ENCODE measurements at regions not wholly inside any gene's neighbourhood (a gene's known extent, or its start where the extent isn't known, plus 50 kb on each side); places are given as distances from the start of the nearest gene placed in this dataset.
A peak's percentile ranks its signal among the peaks of the same experiment; 100 is the strongest.
"Not testable (repeated sequence)": the region's sequence is repeated elsewhere in the genome, so short reads cannot be mapped to it uniquely, and the experiment has no call there.

GRCh38 chr5:154654486-154655371, 100.4 kb upstream of the LARP1 start:
- DNase-seq = no peak
- Histone ChIP-seq H3K4me3 (ENCODE audit: insufficient read depth, low read depth, low read length, poor library complexity, severe bottlenecking) (no peak overlapping the region), H3K36me3 (ENCODE audit: control insufficient read depth, insufficient read depth, low read length) (no peaks in the 10 kb centered on the region), H3K9me3 (ENCODE audit: control insufficient read depth, low read length) (no peaks in the 10 kb centered on the region), H3K4me1 (ENCODE audit: control insufficient read depth, insufficient read depth, low read length, poor library complexity, severe bottlenecking) (no peaks in the 10 kb centered on the region), H3K27ac (ENCODE audit: insufficient read depth, low read length, poor library complexity, severe bottlenecking) (no peak overlapping the region), H3K27me3 (replicated peaks; ENCODE audit: control insufficient read depth, insufficient read depth, low read length, poor library complexity, severe bottlenecking) (no peaks in the 10 kb centered on the region)

- Histone ChIP-seq H3K4me1 (ENCODE audit: control insufficient read depth, insufficient read depth, low read length, poor library complexity, severe bottlenecking) (no peaks in the 10 kb centered on the region), H3K27ac (ENCODE audit: insufficient read depth, low read length, poor library complexity, severe bottlenecking) (no peak overlapping the region)
Observed at GRCh38 chr5:154653764-154654485, 101.3 kb upstream of the LARP1 start.

GRCh38 chr5:154653418-154653763, 101.8 kb upstream of the LARP1 start:
- no peaks in the 10 kb centered on the region for H3K9me3 ChIP-seq (ENCODE audit: control insufficient read depth, low read length)
- peaks cover 3% of the 10 kb centered on the region for H3K27me3 ChIP-seq (replicated peaks; ENCODE audit: control insufficient read depth, insufficient read depth, low read length, poor library complexity, severe bottlenecking)
- no peaks in the 10 kb centered on the region for H3K4me1 ChIP-seq (ENCODE audit: control insufficient read depth, insufficient read depth, low read length, poor library complexity, severe bottlenecking)
- no peaks in the 10 kb centered on the region for H3K36me3 ChIP-seq (ENCODE audit: control insufficient read depth, insufficient read depth, low read length)
- H3K27ac ChIP-seq (ENCODE audit: insufficient read depth, low read length, poor library complexity, severe bottlenecking) = no peak overlapping the region
- no peak overlapping the region for H3K4me3 ChIP-seq (ENCODE audit: insufficient read depth, low read depth, low read length, poor library complexity, severe bottlenecking)
- DNase-seq = no peak

More at GRCh38 chr5:154653764-154654485, 101.3 kb upstream of the LARP1 start:
- no peak for DNase-seq
- Histone ChIP-seq H3K4me3 (ENCODE audit: insufficient read depth, low read depth, low read length, poor library complexity, severe bottlenecking) (no peak overlapping the region), H3K27me3 (replicated peaks; ENCODE audit: control insufficient read depth, insufficient read depth, low read length, poor library complexity, severe bottlenecking) (no peaks in the 10 kb centered on the region), H3K9me3 (ENCODE audit: control insufficient read depth, low read length) (no peaks in the 10 kb centered on the region), H3K36me3 (ENCODE audit: control insufficient read depth, insufficient read depth, low read length) (no peaks in the 10 kb centered on the region)

GRCh38 chr5:154652746-154653417, 102.3 kb upstream of the LARP1 start:
- no peaks in the 10 kb centered on the region for H3K36me3 ChIP-seq (ENCODE audit: control insufficient read depth, insufficient read depth, low read length)
- peaks cover 3% of the 10 kb centered on the region for H3K27me3 ChIP-seq (replicated peaks; ENCODE audit: control insufficient read depth, insufficient read depth, low read length, poor library complexity, severe bottlenecking)
- H3K27ac ChIP-seq (ENCODE audit: insufficient read depth, low read length, poor library complexity, severe bottlenecking) = no peak overlapping the region
- no peak for DNase-seq
- H3K9me3 ChIP-seq (ENCODE audit: control insufficient read depth, low read length) = no peaks in the 10 kb centered on the region
- H3K4me3 ChIP-seq (ENCODE audit: insufficient read depth, low read depth, low read length, poor library complexity, severe bottlenecking) = no peak overlapping the region
- no peaks in the 10 kb centered on the region for H3K4me1 ChIP-seq (ENCODE audit: control insufficient read depth, insufficient read depth, low read length, poor library complexity, severe bottlenecking)

- not testable (repeated sequence) for H3K27ac ChIP-seq (ENCODE audit: insufficient read depth, low read length, poor library complexity, severe bottlenecking); H3K4me3 ChIP-seq (ENCODE audit: insufficient read depth, low read depth, low read length, poor library complexity, severe bottlenecking); H3K9me3 ChIP-seq (ENCODE audit: control insufficient read depth, low read length); H3K27me3 ChIP-seq (replicated peaks; ENCODE audit: control insufficient read depth, insufficient read depth, low read length, poor library complexity, severe bottlenecking); H3K4me1 ChIP-seq (ENCODE audit: control insufficient read depth, insufficient read depth, low read length, poor library complexity, severe bottlenecking); H3K36me3 ChIP-seq (ENCODE audit: control insufficient read depth, insufficient read depth, low read length); DNase-seq
Observed at GRCh38 chr5:154651795-154652194, 103.4 kb upstream of the LARP1 start.

- Histone ChIP-seq H3K36me3 (ENCODE audit: control insufficient read depth, insufficient read depth, low read length) (no peaks in the 10 kb centered on the region), H3K9me3 (ENCODE audit: control insufficient read depth, low read length) (no peaks in the 10 kb centered on the region), H3K4me3 (ENCODE audit: insufficient read depth, low read depth, low read length, poor library complexity, severe bottlenecking) (no peak overlapping the region), H3K27me3 (replicated peaks; ENCODE audit: control insufficient read depth, insufficient read depth, low read length, poor library complexity, severe bottlenecking) (peaks cover 3% of the 10 kb centered on the region), H3K27ac (ENCODE audit: insufficient read depth, low read length, poor library complexity, severe bottlenecking) (no peak overlapping the region), H3K4me1 (ENCODE audit: control insufficient read depth, insufficient read depth, low read length, poor library complexity, severe bottlenecking) (peaks cover 7% of the 10 kb centered on the region)
- no peak for DNase-seq
Observed at GRCh38 chr5:154648706-154649105, 106.5 kb upstream of the LARP1 start.

- DNase-seq = no peak
- no peaks in the 10 kb centered on the region for H3K9me3 ChIP-seq (ENCODE audit: control insufficient read depth, low read length)
- no peak overlapping the region for H3K4me3 ChIP-seq (ENCODE audit: insufficient read depth, low read depth, low read length, poor library complexity, severe bottlenecking)
- peaks cover 3% of the 10 kb centered on the region for H3K27me3 ChIP-seq (replicated peaks; ENCODE audit: control insufficient read depth, insufficient read depth, low read length, poor library complexity, severe bottlenecking)
- H3K27ac ChIP-seq (ENCODE audit: insufficient read depth, low read length, poor library complexity, severe bottlenecking) = no peak overlapping the region
- H3K36me3 ChIP-seq (ENCODE audit: control insufficient read depth, insufficient read depth, low read length) = no peaks in the 10 kb centered on the region
- H3K4me1 ChIP-seq (ENCODE audit: control insufficient read depth, insufficient read depth, low read length, poor library complexity, severe bottlenecking) = peaks cover 7% of the 10 kb centered on the region
Observed at GRCh38 chr5:154648229-154648628, 106.9 kb upstream of the LARP1 start.

GRCh38 chr5:154647761-154648145, 107.4 kb upstream of the LARP1 start:
- H3K4me3 ChIP-seq (ENCODE audit: insufficient read depth, low read depth, low read length, poor library complexity, severe bottlenecking) = peak overlapping the region; percentile 28
- H3K27me3 ChIP-seq (replicated peaks; ENCODE audit: control insufficient read depth, insufficient read depth, low read length, poor library complexity, severe bottlenecking) = peaks cover 3% of the 10 kb centered on the region
- no peaks in the 10 kb centered on the region for H3K9me3 ChIP-seq (ENCODE audit: control insufficient read depth, low read length)
- peaks cover 7% of the 10 kb centered on the region for H3K4me1 ChIP-seq (ENCODE audit: control insufficient read depth, insufficient read depth, low read length, poor library complexity, severe bottlenecking)
- no peak overlapping the region for H3K27ac ChIP-seq (ENCODE audit: insufficient read depth, low read length, poor library complexity, severe bottlenecking)
- no peak for DNase-seq
- H3K36me3 ChIP-seq (ENCODE audit: control insufficient read depth, insufficient read depth, low read length) = no peaks in the 10 kb centered on the region

GRCh38 chr5:154647114-154647760, 107.9 kb upstream of the LARP1 start:
- Histone ChIP-seq H3K36me3 (ENCODE audit: control insufficient read depth, insufficient read depth, low read length) (no peaks in the 10 kb centered on the region), H3K27ac (ENCODE audit: insufficient read depth, low read length, poor library complexity, severe bottlenecking) (no peak overlapping the region), H3K4me3 (ENCODE audit: insufficient read depth, low read depth, low read length, poor library complexity, severe bottlenecking) (peak overlapping the region; percentile 28), H3K27me3 (replicated peaks; ENCODE audit: control insufficient read depth, insufficient read depth, low read length, poor library complexity, severe bottlenecking) (peaks cover 3% of the 10 kb centered on the region), H3K4me1 (ENCODE audit: control insufficient read depth, insufficient read depth, low read length, poor library complexity, severe bottlenecking) (peaks cover 7% of the 10 kb centered on the region), H3K9me3 (ENCODE audit: control insufficient read depth, low read length) (no peaks in the 10 kb centered on the region)
- DNase-seq = no peak
